SK-N-MC (cell line): ENCODE measurements at regions not wholly inside any gene's neighbourhood (a gene's known extent, or its start where the extent isn't known, plus 50 kb on each side); places are given as distances from the start of the nearest gene placed in this dataset.

Source experiments
- EZH2 ChIP-seq: fragments of 200-600 bp; sonication (generic); IDR thresholded peaks from one replicate; pipeline ENCODE4 v1.6.1; 2017; ENCODE audit warnings: antibody characterized with exemption
- POLR2AphosphoS5 ChIP-seq: IDR thresholded peaks from 2 replicates; pipeline ENCODE4 v1.6.1; 2012; ENCODE audit warnings: mild to moderate bottlenecking, low read depth, low read length, borderline replicate concordance

GRCh38 chr10:128417826-128418225 lies 291.6 kb upstream of the MKI67 start:
- TF ChIP-seq POLR2AphosphoS5 (no peak), EZH2 (no peak)
